GM12878 (cell line): ENCODE measurements at regions not wholly inside any gene's neighbourhood (a gene's known extent, or its start where the extent isn't known, plus 50 kb on each side); places are given as distances from the start of the nearest gene placed in this dataset.

Experiments
- ATF7 ChIP-seq: fragments of 450-650 bp; IDR thresholded peaks from 2 replicates; pipeline ENCODE4 v1.6.1; 2016; ENCODE audit warnings: low read depth, mild to moderate bottlenecking
- CHD1 ChIP-seq: IDR thresholded peaks from 2 replicates; pipeline ENCODE4 v1.6.1; 2012; ENCODE audit warnings: low read depth, low read length, improper control_type of control experiment
- ELK1 ChIP-seq: IDR thresholded peaks from 2 replicates; pipeline ENCODE4 v1.6.1; 2012; ENCODE audit warnings: low read depth, low read length, improper control_type of control experiment
- HCFC1 ChIP-seq: fragments of 150-350 bp; IDR thresholded peaks from 2 replicates; pipeline ENCODE4 v1.6.1; 2014; ENCODE audit warnings: low read length
- POU2F2 ChIP-seq: IDR thresholded peaks from 3 replicates; pipeline ENCODE4 v1.6.1; 2011; ENCODE audit warnings: low read depth, mild to moderate bottlenecking, low read length, borderline replicate concordance
- RCOR1 ChIP-seq: conservative IDR thresholded peaks from 2 replicates; pipeline ENCODE4 v1.6.1; 2012; ENCODE audit warnings: low read depth, low read length, improper control_type of control experiment
- USF2 ChIP-seq: IDR thresholded peaks from 2 replicates; pipeline ENCODE4 v1.6.1; 2011; ENCODE audit warnings: low read depth, low read length, improper control_type of control experiment, borderline replicate concordance
- ZBTB33 ChIP-seq: fragments of 450-650 bp; IDR thresholded peaks from 2 replicates; pipeline ENCODE4 v1.6.1; 2017; ENCODE audit warnings: mild to moderate bottlenecking
- ZBTB4 ChIP-seq: fragments of 450-650 bp; formaldehyde crosslinking; IDR thresholded peaks from 2 replicates; pipeline ENCODE4 v1.4.0; 2022; ENCODE audit warnings: mild to moderate bottlenecking, moderate library complexity

- no peak for TF ChIP-seq ZBTB33
- no peak for TF ChIP-seq USF2
- TF ChIP-seq HCFC1, result no peak
- TF ChIP-seq POU2F2, result no peak
- no peak for TF ChIP-seq RCOR1
- TF ChIP-seq ELK1, result no peak
- no peak for TF ChIP-seq CHD1
- no peak for TF ChIP-seq ATF7
- TF ChIP-seq ZBTB4 (CRISPR knock-in tag), result no peak
These were observed 1092.6 kb upstream of the AUTS2 start (continued) for GRCh38 chr7:68505721-68506120.
